Parathyroid adenoma (tissue), 2 donors: ENCODE measurements at regions not wholly inside any gene's neighbourhood (a gene's known extent, or its start where the extent isn't known, plus 50 kb on each side); places are given as distances from the start of the nearest gene placed in this dataset.

ENCODE experiments used
- H2AFZ ChIP-seq: fragments of 300-600 bp; sonication (generic); one replicate; pipeline ENCODE4 v1.7.0; 2017; ENCODE audit warnings: antibody characterized with exemption, mild to moderate bottlenecking
- H3K27ac ChIP-seq: fragments of 300-600 bp; sonication (generic); one replicate; pipeline ENCODE4 v1.7.0; 2017
- H3K27me3 ChIP-seq: fragments of 300-600 bp; sonication (generic); one replicate; pipeline ENCODE4 v1.7.0; 2017; ENCODE audit warnings: low read length; ENCODE audit not compliant: control insufficient read depth, insufficient read depth
- H3K36me3 ChIP-seq: fragments of 300-600 bp; sonication (generic); one replicate; pipeline ENCODE4 v1.7.0; 2017; ENCODE audit warnings: low read length; ENCODE audit not compliant: control insufficient read depth, insufficient read depth
- H3K4me1 ChIP-seq: fragments of 300-600 bp; sonication (generic); one replicate; pipeline ENCODE4 v1.7.0; 2017; ENCODE audit warnings: control low read depth
- H3K4me2 ChIP-seq: fragments of 300-600 bp; sonication (generic); one replicate; pipeline ENCODE4 v1.7.0; 2017; ENCODE audit warnings: low read length
- H3K4me3 ChIP-seq: fragments of 300-600 bp; sonication (generic); one replicate; pipeline ENCODE4 v1.7.0; 2017; ENCODE audit warnings: low read depth, low read length
- H3K79me2 ChIP-seq: fragments of 300-600 bp; sonication (generic); one replicate; pipeline ENCODE4 v1.7.0; 2017; ENCODE audit warnings: control low read depth
- H3K9ac ChIP-seq: fragments of 300-600 bp; sonication (generic); one replicate; pipeline ENCODE4 v1.7.0; 2017; ENCODE audit warnings: mild to moderate bottlenecking
- H3K9me3 ChIP-seq: fragments of 300-600 bp; sonication (generic); one replicate; pipeline ENCODE4 v1.7.0; 2017; ENCODE audit warnings: low read length; ENCODE audit not compliant: control insufficient read depth
- TF ChIP-seq, protein P1 (sequence below): fragments of 300-600 bp; sonication (generic); IDR thresholded peaks from one replicate; pipeline ENCODE4 v1.7.0; 2017; ENCODE audit warnings: antibody characterized with exemption, mild to moderate bottlenecking
- donor health status: primary hyperparathyroidism.

DNA sequence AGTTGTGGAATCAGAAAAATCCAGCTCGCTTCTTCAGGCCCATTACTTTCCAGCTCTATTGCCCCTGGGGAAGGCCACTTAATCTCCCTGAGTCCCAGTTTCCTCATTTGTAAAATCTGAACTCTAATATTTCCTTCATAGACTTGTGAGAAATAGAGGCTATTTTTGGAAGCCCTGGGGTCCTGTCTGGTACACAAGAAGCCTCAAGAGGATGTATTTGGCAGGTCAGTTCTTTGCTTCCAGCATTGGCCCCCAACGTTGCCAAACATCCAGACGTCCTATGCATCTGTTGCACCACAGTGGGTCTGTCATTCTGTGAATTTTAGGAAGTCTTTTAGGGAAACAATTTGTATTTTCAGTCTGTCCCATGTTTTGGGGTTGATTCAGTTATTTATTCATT lies 525.9 kb downstream of the EBF1 start:
- H3K36me3 ChIP-seq = no peaks in the 10 kb centered on the region
- H3K9ac ChIP-seq = no peak overlapping the region
- no peaks in the 10 kb centered on the region for H3K4me1 ChIP-seq
- no peak overlapping the region for H3K4me2 ChIP-seq
- no peak overlapping the region for H3K4me3 ChIP-seq
- H3K9me3 ChIP-seq = no peaks in the 10 kb centered on the region
- H2AFZ ChIP-seq = no peak overlapping the region
- no peaks in the 10 kb centered on the region for H3K27me3 ChIP-seq
- H3K27ac ChIP-seq = no peak overlapping the region
- H3K79me2 ChIP-seq = no peaks in the 10 kb centered on the region
- TF ChIP-seq, protein P1, sequence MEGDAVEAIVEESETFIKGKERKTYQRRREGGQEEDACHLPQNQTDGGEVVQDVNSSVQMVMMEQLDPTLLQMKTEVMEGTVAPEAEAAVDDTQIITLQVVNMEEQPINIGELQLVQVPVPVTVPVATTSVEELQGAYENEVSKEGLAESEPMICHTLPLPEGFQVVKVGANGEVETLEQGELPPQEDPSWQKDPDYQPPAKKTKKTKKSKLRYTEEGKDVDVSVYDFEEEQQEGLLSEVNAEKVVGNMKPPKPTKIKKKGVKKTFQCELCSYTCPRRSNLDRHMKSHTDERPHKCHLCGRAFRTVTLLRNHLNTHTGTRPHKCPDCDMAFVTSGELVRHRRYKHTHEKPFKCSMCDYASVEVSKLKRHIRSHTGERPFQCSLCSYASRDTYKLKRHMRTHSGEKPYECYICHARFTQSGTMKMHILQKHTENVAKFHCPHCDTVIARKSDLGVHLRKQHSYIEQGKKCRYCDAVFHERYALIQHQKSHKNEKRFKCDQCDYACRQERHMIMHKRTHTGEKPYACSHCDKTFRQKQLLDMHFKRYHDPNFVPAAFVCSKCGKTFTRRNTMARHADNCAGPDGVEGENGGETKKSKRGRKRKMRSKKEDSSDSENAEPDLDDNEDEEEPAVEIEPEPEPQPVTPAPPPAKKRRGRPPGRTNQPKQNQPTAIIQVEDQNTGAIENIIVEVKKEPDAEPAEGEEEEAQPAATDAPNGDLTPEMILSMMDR = no peak

- Histone ChIP-seq H3K4me1 (no peaks in the 10 kb centered on the region), H3K4me3 (no peak overlapping the region), H3K36me3 (no peaks in the 10 kb centered on the region), H3K27me3 (no peaks in the 10 kb centered on the region), H2AFZ (no peak overlapping the region), H3K79me2 (no peaks in the 10 kb centered on the region), H3K4me2 (no peak overlapping the region), H3K9ac (no peak overlapping the region), H3K9me3 (no peaks in the 10 kb centered on the region), H3K27ac (no peak overlapping the region)
- TF ChIP-seq, protein P1 = no peak
Measured at GRCh38 chr5:158570502-158570901, 529.2 kb downstream of the EBF1 start.

DNA sequence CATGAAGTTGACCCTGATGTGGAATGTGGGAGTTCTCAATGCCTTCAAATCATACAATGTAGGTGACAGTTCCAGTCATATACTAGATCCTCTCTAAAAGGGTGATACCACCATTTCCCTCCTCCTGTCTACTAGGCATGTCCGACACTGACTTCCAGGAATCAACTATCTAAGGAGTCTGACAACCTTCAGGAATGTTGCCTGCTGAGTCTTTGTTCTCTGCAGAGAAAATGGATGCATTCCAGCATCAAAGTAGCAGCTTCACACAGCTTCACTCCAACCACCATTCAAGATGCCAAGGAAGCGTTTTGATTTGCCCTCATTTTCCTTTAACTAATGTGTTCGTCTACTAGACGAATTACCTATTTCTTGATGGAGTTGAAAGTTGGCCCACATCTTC lies 530.2 kb downstream of the EBF1 start:
- H2AFZ ChIP-seq = no peak overlapping the region
- no peaks in the 10 kb centered on the region for H3K9me3 ChIP-seq
- H3K79me2 ChIP-seq = no peaks in the 10 kb centered on the region
- H3K4me2 ChIP-seq = no peak overlapping the region
- no peaks in the 10 kb centered on the region for H3K4me1 ChIP-seq
- H3K27ac ChIP-seq = no peak overlapping the region
- H3K9ac ChIP-seq = no peak overlapping the region
- H3K36me3 ChIP-seq = no peaks in the 10 kb centered on the region
- H3K27me3 ChIP-seq = no peaks in the 10 kb centered on the region
- no peak overlapping the region for H3K4me3 ChIP-seq
- TF ChIP-seq, protein P1 = no peak

GRCh38 chr5:158565017-158565789 lies 534.5 kb downstream of the EBF1 start:
- no peaks in the 10 kb centered on the region for H3K9me3 ChIP-seq
- H3K4me2 ChIP-seq = no peak overlapping the region
- H2AFZ ChIP-seq = no peak overlapping the region
- no peaks in the 10 kb centered on the region for H3K36me3 ChIP-seq
- no peak overlapping the region for H3K27ac ChIP-seq
- no peaks in the 10 kb centered on the region for H3K27me3 ChIP-seq
- TF ChIP-seq, protein P1 = no peak
- no peak overlapping the region for H3K4me3 ChIP-seq
- H3K9ac ChIP-seq = no peak overlapping the region
- H3K79me2 ChIP-seq = no peaks in the 10 kb centered on the region
- H3K4me1 ChIP-seq = no peaks in the 10 kb centered on the region
